ENCODE measurements at regions not wholly inside any gene's neighbourhood (a gene's known extent, or its start where the extent isn't known, plus 50 kb on each side); places are given as distances from the start of the nearest gene placed in this dataset.

- peak; percentile 27 for DNase-seq (ENCODE audit: low read depth)
- no peak overlapping the region for H3K4me3 ChIP-seq (ENCODE audit: low read depth, low read length)
Measured at GRCh38 chr19:29098863-29099481, 114.0 kb downstream of the UQCRFS1 start.

DNA sequence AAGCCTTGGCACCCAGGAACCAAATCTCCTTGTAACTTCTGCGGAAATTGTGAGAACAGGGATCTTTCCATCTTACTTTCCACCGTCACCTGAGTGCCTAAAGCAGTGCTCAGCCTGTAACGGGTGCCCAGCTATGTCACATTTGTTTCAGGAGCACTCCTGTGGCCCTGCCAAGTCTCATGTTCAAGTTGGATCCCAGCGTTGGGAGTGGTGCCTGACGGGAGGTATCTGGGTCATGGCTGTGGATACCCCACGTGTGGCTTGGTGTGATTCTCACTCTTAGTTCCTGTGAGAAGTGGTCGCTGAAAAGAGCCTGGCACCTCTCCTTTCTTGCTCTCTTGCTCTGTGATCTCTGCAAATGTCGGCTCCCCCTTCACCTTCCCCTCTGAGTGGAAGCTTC, 114.9 kb downstream of the UQCRFS1 start:
- no peak for DNase-seq (ENCODE audit: low read depth)
- H3K4me3 ChIP-seq (ENCODE audit: low read depth, low read length) = no peak overlapping the region

DNA sequence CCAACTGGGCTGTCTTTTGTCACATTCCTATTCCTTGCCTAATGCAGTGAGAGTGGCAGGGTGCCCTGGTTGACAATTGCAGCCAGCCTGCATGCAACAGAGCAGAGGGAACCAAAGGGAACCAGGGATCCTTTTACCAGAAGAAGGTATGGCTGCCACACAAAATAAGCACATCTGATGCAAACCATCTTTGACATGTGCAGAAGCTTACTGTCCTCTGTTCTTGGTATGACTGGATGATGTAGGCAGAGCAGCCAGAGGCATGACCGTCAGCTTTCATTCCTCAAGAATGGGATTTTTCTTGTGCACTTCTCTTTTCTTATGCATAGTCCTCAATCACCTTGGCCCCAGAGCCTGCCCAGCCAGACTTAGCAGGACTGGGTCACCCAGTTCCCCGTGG, 116.1 kb downstream of the UQCRFS1 start:
- DNase-seq (ENCODE audit: low read depth) = no peak

GRCh38 chr19:29093553-29093908, 119.4 kb downstream of the UQCRFS1 start:
- H3K4me3 ChIP-seq (ENCODE audit: low read depth, low read length) = no peak overlapping the region
- no peak for DNase-seq (ENCODE audit: low read depth)

More for the DNA sequence above, 116.1 kb downstream of the UQCRFS1 start:
- H3K4me3 ChIP-seq (ENCODE audit: low read depth, low read length) = no peak overlapping the region

GRCh38 chr19:29092712-29093552, 120.0 kb downstream of the UQCRFS1 start:
- DNase-seq (ENCODE audit: low read depth) = no peak
- H3K4me3 ChIP-seq (ENCODE audit: low read depth, low read length) = no peak overlapping the region

DNA sequence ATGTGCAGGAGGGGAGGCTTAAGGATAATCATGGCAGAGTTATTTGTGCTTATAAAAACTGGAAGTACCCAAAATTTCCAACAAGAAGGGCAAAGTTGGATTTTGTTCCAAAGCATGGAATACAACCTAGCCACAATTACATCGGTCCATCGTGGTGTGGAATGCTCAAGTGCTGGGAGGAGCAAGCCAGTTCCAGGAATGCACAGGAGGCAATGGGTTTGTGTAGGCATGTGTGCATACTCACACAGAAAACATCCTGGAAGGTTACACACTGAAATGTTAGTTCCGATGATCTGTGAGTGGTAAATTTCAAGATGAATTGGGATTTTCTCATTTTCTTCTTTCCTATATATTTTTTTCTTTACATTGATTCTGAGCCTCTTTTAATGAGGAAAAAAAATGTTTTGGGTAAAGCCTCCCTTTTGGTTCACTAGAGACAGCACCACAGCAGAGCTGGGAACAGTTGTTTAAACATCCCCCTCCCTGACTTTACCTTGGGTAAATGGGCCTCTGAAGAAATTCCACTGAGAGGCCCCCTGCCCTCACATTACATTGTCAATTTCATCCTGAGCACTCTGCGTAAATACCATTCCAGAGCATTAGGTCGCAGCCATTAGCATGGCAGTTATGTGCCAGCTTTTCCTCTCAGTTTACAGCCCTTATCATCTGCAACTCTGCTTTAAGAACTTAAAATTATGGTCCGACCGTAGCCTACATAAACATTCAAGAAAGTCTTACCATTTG, 122.0 kb downstream of the UQCRFS1 start:
- H3K4me3 ChIP-seq (ENCODE audit: low read depth, low read length) = no peak overlapping the region
- no peak for DNase-seq (ENCODE audit: low read depth)

- H3K4me3 ChIP-seq (ENCODE audit: low read depth, low read length) = no peak overlapping the region
- DNase-seq (ENCODE audit: low read depth) = no peak
Measured at GRCh38 chr19:29089315-29089870, 123.6 kb downstream of the UQCRFS1 start.

- H3K4me3 ChIP-seq (ENCODE audit: low read depth, low read length) = no peak overlapping the region
- no peak for DNase-seq (ENCODE audit: low read depth)
Measured at GRCh38 chr19:29088761-29089160, 124.2 kb downstream of the UQCRFS1 start.

DNA sequence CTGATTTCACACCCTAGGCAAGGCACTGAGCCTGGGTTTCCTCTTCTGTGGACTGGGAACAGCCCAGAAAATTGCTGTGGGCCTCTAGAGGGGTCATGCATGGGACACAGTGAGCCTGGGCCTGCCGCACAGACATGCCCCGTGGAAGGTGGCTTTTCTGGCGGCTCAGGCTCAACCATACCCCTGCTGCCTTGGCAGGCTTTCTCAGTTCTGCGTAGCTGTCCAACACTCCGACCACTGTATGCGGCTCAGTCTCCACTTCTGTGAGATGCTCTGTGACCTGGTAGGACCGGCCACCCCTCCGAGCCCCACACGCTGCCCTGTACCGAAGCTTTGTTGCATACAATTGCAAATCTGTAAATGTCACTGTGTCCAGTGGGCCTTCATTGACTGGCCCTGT, 126.3 kb downstream of the UQCRFS1 start:
- H3K4me3 ChIP-seq (ENCODE audit: low read depth, low read length) = no peak overlapping the region
- no peak for DNase-seq (ENCODE audit: low read depth)

- DNase-seq (ENCODE audit: low read depth) = no peak
- H3K4me3 ChIP-seq (ENCODE audit: low read depth, low read length) = no peak overlapping the region
Measured at GRCh38 chr19:29086182-29086581, 126.8 kb downstream of the UQCRFS1 start.

DNA sequence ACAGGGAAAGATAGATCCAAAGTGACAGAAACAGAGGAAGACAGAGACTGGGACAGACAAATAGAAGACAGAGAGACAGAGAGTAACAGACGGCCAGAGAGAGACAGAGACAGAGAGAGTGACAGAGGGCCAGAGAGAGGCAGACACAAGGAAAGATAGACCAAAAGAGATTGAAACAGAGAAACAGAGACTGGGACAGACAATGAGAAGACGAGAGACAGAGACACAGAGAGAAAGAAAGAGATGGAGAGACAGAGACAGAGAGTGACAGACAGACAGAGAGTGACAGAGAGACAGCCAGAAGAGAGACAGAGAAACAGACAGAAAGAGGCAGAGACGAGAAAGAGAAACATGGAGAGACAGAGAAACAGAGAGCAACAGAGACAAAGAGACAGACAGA, 127.3 kb downstream of the UQCRFS1 start:
- DNase-seq (ENCODE audit: low read depth) = no peak

DNA sequence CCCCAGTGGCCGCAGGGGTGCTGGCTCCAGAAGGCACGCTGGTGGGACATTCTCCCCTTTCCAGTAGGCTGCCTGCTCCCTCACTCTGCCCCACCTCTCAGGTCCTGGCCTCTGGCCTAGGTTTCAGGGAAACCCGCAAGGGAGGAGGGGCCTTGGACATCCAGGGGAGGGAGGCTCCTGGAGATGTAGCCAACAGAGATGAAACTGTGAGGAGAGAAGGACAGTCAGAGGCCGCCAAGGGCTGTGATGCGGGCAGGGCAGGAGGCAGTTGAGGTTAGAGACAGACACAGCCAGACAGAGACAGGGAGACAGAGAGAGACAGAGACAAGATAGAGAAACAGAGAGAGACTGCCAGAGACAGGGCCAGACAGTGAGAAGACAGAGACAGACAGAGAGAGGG, 127.7 kb downstream of the UQCRFS1 start:
- no peak overlapping the region for H3K4me3 ChIP-seq (ENCODE audit: low read depth, low read length)
- DNase-seq (ENCODE audit: low read depth) = no peak

More for the DNA sequence above, 127.3 kb downstream of the UQCRFS1 start:
- no peak overlapping the region for H3K4me3 ChIP-seq (ENCODE audit: low read depth, low read length)

DNA sequence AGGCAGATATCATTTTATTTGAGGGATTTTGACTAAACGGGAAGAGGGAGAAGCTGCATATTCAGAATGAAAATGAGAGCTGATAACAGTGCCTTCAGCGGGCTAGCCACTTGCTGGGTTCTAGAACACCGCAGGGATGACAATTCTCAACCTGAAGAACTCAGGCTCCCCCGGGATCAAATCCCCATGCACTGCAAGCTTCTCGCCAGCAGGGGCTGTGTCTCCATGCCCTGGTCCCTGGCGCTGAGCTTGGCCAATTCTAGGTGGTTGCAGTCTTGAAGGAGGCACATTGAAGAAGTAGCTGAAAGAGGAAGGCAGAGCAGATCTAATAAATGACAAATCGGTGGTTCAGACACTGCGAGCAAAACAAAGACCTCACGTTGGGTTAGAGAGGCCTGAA, 128.7 kb downstream of the UQCRFS1 start:
- no peak for DNase-seq (ENCODE audit: low read depth)

DNA sequence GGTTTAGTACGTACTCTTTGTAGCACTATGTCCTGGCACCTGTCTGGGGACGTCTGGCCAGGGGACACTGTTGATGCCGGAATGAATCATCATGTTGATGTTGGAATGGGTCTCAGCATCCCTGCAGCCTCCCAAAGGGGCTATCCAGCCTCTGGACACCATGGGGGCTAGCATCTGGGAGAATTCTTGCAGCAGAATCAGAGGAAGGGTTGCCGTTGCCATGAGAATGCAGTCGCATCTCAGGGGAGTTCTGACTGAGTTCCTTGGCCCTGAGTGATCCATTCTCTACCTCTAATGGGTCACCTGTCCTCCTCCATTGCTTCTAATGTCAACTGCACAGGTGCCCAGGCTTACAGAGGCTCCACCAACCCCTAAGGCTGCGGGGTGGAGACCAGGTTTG, 129.1 kb downstream of the UQCRFS1 start:
- no peak for DNase-seq (ENCODE audit: low read depth)
- H3K4me3 ChIP-seq (ENCODE audit: low read depth, low read length) = no peak overlapping the region

More for the DNA sequence above, 128.7 kb downstream of the UQCRFS1 start:
- H3K4me3 ChIP-seq (ENCODE audit: low read depth, low read length) = no peak overlapping the region

- H3K4me3 ChIP-seq (ENCODE audit: low read depth, low read length) = no peak overlapping the region
- DNase-seq (ENCODE audit: low read depth) = no peak
Measured at GRCh38 chr19:29079356-29080032, 133.5 kb downstream of the UQCRFS1 start.

GRCh38 chr19:29076963-29077362, 136.0 kb downstream of the UQCRFS1 start:
- H3K4me3 ChIP-seq (ENCODE audit: low read depth, low read length) = no peak overlapping the region
- no peak for DNase-seq (ENCODE audit: low read depth)

GRCh38 chr19:29076161-29076560, 136.8 kb downstream of the UQCRFS1 start:
- DNase-seq (ENCODE audit: low read depth) = no peak
- H3K4me3 ChIP-seq (ENCODE audit: low read depth, low read length) = no peak overlapping the region

DNA sequence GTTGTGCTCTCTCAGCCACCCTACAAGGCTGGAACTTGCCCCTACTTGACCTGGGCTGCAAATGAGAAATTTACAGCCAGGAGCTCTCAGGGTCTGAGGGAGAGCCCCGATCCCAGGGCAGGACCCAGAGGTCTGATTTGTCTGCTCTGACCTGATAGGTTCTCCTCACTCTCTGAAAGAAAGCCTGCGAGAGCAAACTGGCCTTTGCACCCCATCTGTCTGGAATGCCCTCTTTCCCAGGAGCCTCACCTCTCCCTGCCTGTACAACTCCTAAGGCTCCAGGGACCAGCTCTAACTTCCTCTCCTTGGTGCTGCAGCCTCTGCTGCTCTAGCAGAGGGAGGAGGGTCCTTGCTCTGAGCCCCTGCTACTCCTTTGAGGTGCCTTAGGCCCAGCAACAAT, 137.8 kb downstream of the UQCRFS1 start:
- DNase-seq (ENCODE audit: low read depth) = no peak
- no peak overlapping the region for H3K4me3 ChIP-seq (ENCODE audit: low read depth, low read length)

GRCh38 chr19:29074579-29074978, 138.4 kb downstream of the UQCRFS1 start:
- no peak overlapping the region for H3K4me3 ChIP-seq (ENCODE audit: low read depth, low read length)
- DNase-seq (ENCODE audit: low read depth) = no peak

DNA sequence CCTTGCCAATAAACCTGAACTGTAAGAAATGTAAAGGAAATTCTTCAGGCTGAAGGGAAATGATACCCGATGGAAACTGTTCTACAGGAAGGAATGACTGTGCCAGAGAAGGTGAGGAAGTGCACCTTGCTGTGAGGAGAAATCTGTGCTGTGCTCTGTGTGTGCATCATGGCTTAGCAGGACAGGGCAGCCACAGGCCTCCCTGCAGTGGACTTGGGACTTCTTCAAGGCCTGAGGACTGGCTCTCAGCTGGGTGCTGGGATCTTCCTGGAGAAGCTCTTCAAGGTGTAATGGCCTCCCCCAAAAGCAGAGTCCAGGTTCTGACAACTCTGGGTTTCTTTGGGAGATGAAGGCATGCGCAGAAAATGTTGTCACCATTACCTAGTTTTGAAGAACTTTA, 145.1 kb downstream of the UQCRFS1 start:
- no peak overlapping the region for H3K4me3 ChIP-seq (ENCODE audit: low read depth, low read length)
- no peak for DNase-seq (ENCODE audit: low read depth)
